ENCODE measurements at regions not wholly inside any gene's neighbourhood (a gene's known extent, or its start where the extent isn't known, plus 50 kb on each side); places are given as distances from the start of the nearest gene placed in this dataset.

DNA sequence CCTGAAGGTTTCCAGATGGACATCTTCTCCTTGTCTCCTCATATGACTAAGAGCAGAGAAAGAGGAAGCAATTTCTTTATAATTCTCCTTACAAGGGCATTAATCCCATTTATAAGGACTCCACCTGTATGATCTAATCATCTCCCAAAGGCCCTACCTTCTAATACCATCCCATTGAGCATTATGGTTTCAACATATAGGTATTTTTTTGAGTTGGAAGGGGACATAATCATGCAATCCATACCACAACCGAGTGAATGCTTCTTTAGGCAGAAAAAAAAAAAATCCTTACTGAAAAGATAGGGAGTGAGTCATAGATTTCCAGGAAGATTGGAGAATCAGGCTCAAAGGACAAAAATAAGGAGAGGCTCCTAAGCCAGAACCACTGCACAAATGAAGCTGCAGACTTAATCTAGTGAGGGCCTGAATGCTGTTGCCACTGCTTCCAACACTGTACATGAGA, 312.5 kb upstream of the HS3ST1 start:
- Histone ChIP-seq H3K27ac (ENCODE audit: low read depth in 1 of 3, low read length in 2 of 3) (peak overlapping the region in 1 of 3 donors; percentile 32), H3K36me3 (ENCODE audit: control insufficient read depth in 3 of 3, insufficient read depth in 2 of 3, low read depth in 1 of 3, low read length in 3 of 3) (peaks cover 0 to 3% (median 0%) of the 10 kb centered on the region in 3 donors), H3K27me3 (ENCODE audit: control insufficient read depth in 3 of 3, insufficient read depth in 3 of 3, low read length in 3 of 3) (no peaks in the 10 kb centered on the region), H3K9me3 (ENCODE audit: control insufficient read depth in 2 of 2, insufficient read depth in 1 of 2, low read depth in 1 of 2, low read length in 1 of 2) (peaks cover 0 to 9% of the 10 kb centered on the region in 2 donors), H3K4me3 (ENCODE audit: low read depth in 1 of 3, low read length in 3 of 3) (no peak overlapping the region), H3K4me1 (ENCODE audit: control insufficient read depth in 3 of 3, insufficient read depth in 2 of 3, low read depth in 1 of 3, low read length in 2 of 3) (no peaks in the 10 kb centered on the region)
- no peak for FAIRE-seq
- WGBS, 3 donors: 12 to 34% (median 26%) methylated on average over 1 of the region's 1 CpG
- peak; percentile 18 to 61 for DNase-seq

DNA sequence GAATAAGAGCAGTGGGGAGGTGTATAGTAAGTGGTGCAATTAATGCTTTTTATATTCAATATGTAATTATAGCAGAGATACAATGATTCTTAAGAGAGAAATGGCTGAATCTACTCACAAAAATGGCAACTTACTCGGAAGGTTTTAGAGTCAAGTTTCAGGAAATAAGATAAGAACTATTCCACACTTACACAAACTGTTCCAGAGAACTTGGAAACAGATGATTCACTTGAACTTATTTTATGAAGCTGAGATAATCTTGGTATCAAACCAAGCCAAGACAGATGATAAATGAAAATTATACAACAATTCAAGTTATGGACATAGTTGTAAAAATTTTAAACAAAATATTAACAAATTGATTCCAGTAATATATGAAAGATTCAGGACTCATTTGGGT, 311.3 kb upstream of the HS3ST1 start:
- Histone ChIP-seq H3K36me3 (ENCODE audit: control insufficient read depth in 3 of 3, insufficient read depth in 2 of 3, low read depth in 1 of 3, low read length in 3 of 3) (peaks cover 0 to 3% (median 0%) of the 10 kb centered on the region in 3 donors), H3K27ac (ENCODE audit: low read depth in 1 of 3, low read length in 2 of 3) (no peak overlapping the region), H3K4me3 (ENCODE audit: low read depth in 1 of 3, low read length in 3 of 3) (no peak overlapping the region), H3K27me3 (ENCODE audit: control insufficient read depth in 3 of 3, insufficient read depth in 3 of 3, low read length in 3 of 3) (no peaks in the 10 kb centered on the region), H3K4me1 (ENCODE audit: control insufficient read depth in 3 of 3, insufficient read depth in 2 of 3, low read depth in 1 of 3, low read length in 2 of 3) (no peaks in the 10 kb centered on the region), H3K9me3 (ENCODE audit: control insufficient read depth in 2 of 2, insufficient read depth in 1 of 2, low read depth in 1 of 2, low read length in 1 of 2) (peaks cover 0 to 9% of the 10 kb centered on the region in 2 donors)
- peak in 1 of 2 donors; percentile 42 for DNase-seq
- peak; percentile 41 for FAIRE-seq
- 23 to 35% (median 31%) methylated on average over 1 of the region's 1 CpG for WGBS, 3 donors

DNA sequence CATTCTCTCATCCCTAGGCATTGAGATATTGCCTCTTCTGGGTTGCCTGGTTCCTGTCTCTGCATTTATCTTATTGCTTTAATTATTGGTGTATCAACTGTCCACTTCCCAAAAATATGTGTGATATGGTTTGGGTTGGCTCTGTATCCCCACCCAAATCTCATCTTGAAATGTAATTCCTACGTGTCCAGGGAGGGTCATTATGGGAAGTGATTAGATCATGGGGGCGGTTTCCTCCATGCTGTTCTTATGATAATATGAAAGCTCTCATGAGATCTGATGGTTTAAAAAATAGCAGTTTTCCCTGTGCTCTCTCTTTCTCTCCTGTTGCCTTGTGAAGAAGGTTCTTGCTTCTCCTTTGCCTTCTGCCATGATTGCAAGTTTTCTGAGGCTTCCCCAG, 308.3 kb upstream of the HS3ST1 start:
- Histone ChIP-seq H3K36me3 (ENCODE audit: control insufficient read depth in 3 of 3, insufficient read depth in 2 of 3, low read depth in 1 of 3, low read length in 3 of 3) (peaks cover 0 to 3% (median 0%) of the 10 kb centered on the region in 3 donors), H3K4me3 (ENCODE audit: low read depth in 1 of 3, low read length in 3 of 3) (no peak overlapping the region), H3K4me1 (ENCODE audit: control insufficient read depth in 3 of 3, insufficient read depth in 2 of 3, low read depth in 1 of 3, low read length in 2 of 3) (peaks cover 0 to 5% (median 2%) of the 10 kb centered on the region in 3 donors), H3K9me3 (ENCODE audit: control insufficient read depth in 2 of 2, insufficient read depth in 1 of 2, low read depth in 1 of 2, low read length in 1 of 2) (peaks cover 0 to 9% of the 10 kb centered on the region in 2 donors), H3K27ac (ENCODE audit: low read depth in 1 of 3, low read length in 2 of 3) (no peak overlapping the region), H3K27me3 (ENCODE audit: control insufficient read depth in 3 of 3, insufficient read depth in 3 of 3, low read length in 3 of 3) (no peaks in the 10 kb centered on the region)
- 83 to 97% (median 91%) methylated on average over 2 of the region's 2 CpGs for WGBS, 3 donors
- FAIRE-seq: no peak
- no peak for DNase-seq

DNA sequence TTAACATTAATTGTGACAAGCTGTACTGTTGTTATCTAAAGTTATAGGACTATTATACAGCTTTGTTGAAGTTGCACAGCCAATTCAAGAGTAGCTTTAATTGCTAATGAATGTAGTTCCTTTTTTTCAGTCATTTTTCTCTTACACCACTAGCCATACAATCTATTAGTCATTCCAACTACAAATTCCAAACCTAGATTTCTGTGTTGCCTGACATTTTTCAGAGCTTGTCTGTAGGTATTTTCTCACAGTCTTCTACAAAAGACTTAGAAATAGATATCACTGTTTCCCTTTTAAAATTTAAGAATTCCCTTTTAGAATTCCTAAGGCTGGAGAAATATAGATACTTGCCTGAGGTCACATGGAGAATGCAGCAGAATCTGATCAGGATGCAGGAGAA, 307.0 kb upstream of the HS3ST1 start:
- no peaks in the 10 kb centered on the region for H3K27me3 ChIP-seq (ENCODE audit: control insufficient read depth in 3 of 3, insufficient read depth in 3 of 3, low read length in 3 of 3)
- peaks cover 0 to 3% (median 0%) of the 10 kb centered on the region in 3 donors for H3K36me3 ChIP-seq (ENCODE audit: control insufficient read depth in 3 of 3, insufficient read depth in 2 of 3, low read depth in 1 of 3, low read length in 3 of 3)
- DNase-seq (peak in 1 of 2 donors; percentile 57), FAIRE-seq (no peak)
- H3K4me3 ChIP-seq (ENCODE audit: low read depth in 1 of 3, low read length in 3 of 3): no peak overlapping the region
- H3K9me3 ChIP-seq (ENCODE audit: control insufficient read depth in 2 of 2, insufficient read depth in 1 of 2, low read depth in 1 of 2, low read length in 1 of 2): peaks cover 0 to 9% of the 10 kb centered on the region in 2 donors
- H3K4me1 ChIP-seq (ENCODE audit: control insufficient read depth in 3 of 3, insufficient read depth in 2 of 3, low read depth in 1 of 3, low read length in 2 of 3): peaks cover 1 to 5% (median 3%) of the 10 kb centered on the region in 3 donors
- no peak overlapping the region for H3K27ac ChIP-seq (ENCODE audit: low read depth in 1 of 3, low read length in 2 of 3)

DNA sequence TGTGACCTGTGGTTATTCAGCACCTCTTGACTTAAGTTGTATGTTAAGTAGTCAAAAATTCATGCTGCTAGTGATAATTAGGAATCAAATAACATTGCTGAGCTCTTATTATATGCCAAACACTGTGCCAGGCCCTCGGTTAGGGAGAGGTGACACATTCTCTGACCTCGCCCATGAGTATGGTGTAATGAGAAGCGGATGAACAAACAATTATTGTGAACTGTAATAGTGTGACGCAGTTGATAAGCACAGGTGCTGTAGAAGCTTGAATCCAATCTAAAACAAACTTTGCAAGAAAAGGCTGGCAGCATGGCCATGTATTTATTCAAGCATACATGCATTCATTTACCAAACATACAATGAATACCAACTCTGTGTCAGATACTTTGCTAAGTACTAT, 303.5 kb upstream of the HS3ST1 start:
- peak; percentile 45 to 90 for DNase-seq

DNA sequence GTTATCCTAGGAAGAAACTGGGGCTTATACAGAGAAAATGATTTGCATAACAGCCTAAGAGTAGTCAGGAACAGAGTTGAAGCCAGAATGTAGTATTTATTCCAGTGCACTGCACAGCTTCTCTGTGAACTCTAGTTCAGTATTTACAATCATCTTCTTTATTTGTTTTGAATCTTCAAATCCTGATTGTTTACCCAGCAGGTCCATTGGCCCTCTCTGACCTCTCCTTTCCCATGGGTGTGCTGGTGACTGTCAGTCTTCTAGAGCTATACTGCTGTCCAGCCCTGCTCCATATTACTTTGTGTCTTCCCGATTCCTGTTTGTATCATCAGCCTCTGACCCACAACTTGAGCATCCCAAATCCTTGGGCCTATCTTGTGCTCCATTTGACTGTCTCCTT, 301.9 kb upstream of the HS3ST1 start:
- no peaks in the 10 kb centered on the region for H3K9me3 ChIP-seq (ENCODE audit: control insufficient read depth in 2 of 2, insufficient read depth in 1 of 2, low read depth in 1 of 2, low read length in 1 of 2)
- H3K4me3 ChIP-seq (ENCODE audit: low read depth in 1 of 3, low read length in 3 of 3): no peak overlapping the region
- no peak for FAIRE-seq
- H3K27me3 ChIP-seq (ENCODE audit: control insufficient read depth in 3 of 3, insufficient read depth in 3 of 3, low read length in 3 of 3): no peaks in the 10 kb centered on the region
- peaks cover 3 to 11% (median 5%) of the 10 kb centered on the region in 3 donors for H3K4me1 ChIP-seq (ENCODE audit: control insufficient read depth in 3 of 3, insufficient read depth in 2 of 3, low read depth in 1 of 3, low read length in 2 of 3)
- no peak for DNase-seq
- 88 to 100% (median 96%) methylated on average over 1 of the region's 1 CpG for WGBS, 3 donors
- H3K36me3 ChIP-seq (ENCODE audit: control insufficient read depth in 3 of 3, insufficient read depth in 2 of 3, low read depth in 1 of 3, low read length in 3 of 3): no peaks in the 10 kb centered on the region
- peak overlapping the region in 1 of 3 donors; percentile 38 for H3K27ac ChIP-seq (ENCODE audit: low read depth in 1 of 3, low read length in 2 of 3)

More for the DNA sequence above, 303.5 kb upstream of the HS3ST1 start:
- Histone ChIP-seq H3K27ac (ENCODE audit: low read depth in 1 of 3, low read length in 2 of 3) (no peak overlapping the region), H3K9me3 (ENCODE audit: control insufficient read depth in 2 of 2, insufficient read depth in 1 of 2, low read depth in 1 of 2, low read length in 1 of 2) (no peaks in the 10 kb centered on the region), H3K4me3 (ENCODE audit: low read depth in 1 of 3, low read length in 3 of 3) (no peak overlapping the region), H3K4me1 (ENCODE audit: control insufficient read depth in 3 of 3, insufficient read depth in 2 of 3, low read depth in 1 of 3, low read length in 2 of 3) (peaks cover 3 to 11% (median 5%) of the 10 kb centered on the region in 3 donors), H3K36me3 (ENCODE audit: control insufficient read depth in 3 of 3, insufficient read depth in 2 of 3, low read depth in 1 of 3, low read length in 3 of 3) (no peaks in the 10 kb centered on the region), H3K27me3 (ENCODE audit: control insufficient read depth in 3 of 3, insufficient read depth in 3 of 3, low read length in 3 of 3) (no peaks in the 10 kb centered on the region)
- no peak for FAIRE-seq
- 14 to 65% (median 35%) methylated on average over 4 of the region's 4 CpGs for WGBS, 3 donors

DNA sequence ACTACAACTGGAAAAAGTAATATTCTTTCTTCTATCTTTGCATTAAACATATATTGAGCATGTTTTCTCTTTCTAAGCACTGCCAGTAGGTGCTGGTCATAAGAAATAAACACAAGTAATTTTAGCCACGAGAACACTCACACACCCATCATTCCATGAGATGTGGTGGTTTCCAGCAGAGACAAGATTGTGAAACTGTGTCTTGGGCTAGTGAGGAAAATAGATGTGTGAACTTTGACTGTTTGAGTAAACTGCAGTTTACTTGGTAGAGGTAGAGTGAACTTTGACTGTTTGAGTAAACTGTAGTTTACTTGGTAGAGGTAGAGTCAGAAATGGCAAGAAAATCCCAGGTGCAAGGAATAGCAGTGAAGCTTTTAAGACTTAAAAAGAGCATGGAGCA, 300.9 kb upstream of the HS3ST1 start:
- no peaks in the 10 kb centered on the region for H3K27me3 ChIP-seq (ENCODE audit: control insufficient read depth in 3 of 3, insufficient read depth in 3 of 3, low read length in 3 of 3)
- peak; percentile 15 for FAIRE-seq
- H3K4me3 ChIP-seq (ENCODE audit: low read depth in 1 of 3, low read length in 3 of 3): no peak overlapping the region
- WGBS, 3 donors: 13 to 41% (median 19%) methylated on average over 1 of the region's 1 CpG
- peak; percentile 72 to 87 for DNase-seq
- H3K4me1 ChIP-seq (ENCODE audit: control insufficient read depth in 3 of 3, insufficient read depth in 2 of 3, low read depth in 1 of 3, low read length in 2 of 3): peaks cover 3 to 11% (median 5%) of the 10 kb centered on the region in 3 donors
- no peaks in the 10 kb centered on the region for H3K36me3 ChIP-seq (ENCODE audit: control insufficient read depth in 3 of 3, insufficient read depth in 2 of 3, low read depth in 1 of 3, low read length in 3 of 3)
- no peaks in the 10 kb centered on the region for H3K9me3 ChIP-seq (ENCODE audit: control insufficient read depth in 2 of 2, insufficient read depth in 1 of 2, low read depth in 1 of 2, low read length in 1 of 2)
- H3K27ac ChIP-seq (ENCODE audit: low read depth in 1 of 3, low read length in 2 of 3): peak overlapping the region in 2 of 3 donors; percentile 14 to 64

DNA sequence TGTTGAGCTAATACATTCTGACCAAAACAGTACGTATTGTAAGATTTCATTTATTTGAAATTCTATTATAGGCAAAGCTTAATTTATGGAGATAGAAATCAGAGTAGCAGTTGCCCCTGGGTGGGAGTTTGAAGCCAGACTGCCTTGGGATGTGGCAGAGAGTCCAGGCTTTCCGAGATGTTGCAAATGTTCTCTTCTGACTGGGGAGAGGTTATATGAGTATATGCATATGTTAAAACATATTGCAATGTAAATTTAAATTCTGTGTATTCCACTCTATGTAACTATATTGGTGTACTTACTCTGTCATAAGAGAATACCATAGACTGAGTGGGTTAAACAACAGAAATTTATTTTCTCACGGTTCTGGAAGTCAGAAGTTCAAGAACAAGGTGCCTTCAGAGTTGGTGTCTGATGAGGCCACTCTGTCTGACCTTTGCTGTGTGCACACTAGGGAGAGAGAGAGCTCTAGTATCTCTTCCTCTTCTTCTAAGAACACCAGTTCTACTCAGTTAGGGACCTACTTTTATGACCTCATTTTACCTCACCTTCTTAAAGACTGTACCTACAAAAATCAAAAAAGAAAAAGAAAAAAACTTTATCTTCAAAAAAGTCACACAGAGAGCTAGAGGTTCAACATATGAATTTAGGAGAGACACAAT, 299.3 kb upstream of the HS3ST1 start:
- no peak overlapping the region for H3K27ac ChIP-seq (ENCODE audit: low read depth in 1 of 3, low read length in 2 of 3)
- DNase-seq (no peak), FAIRE-seq (no peak)
- H3K9me3 ChIP-seq (ENCODE audit: control insufficient read depth in 2 of 2, insufficient read depth in 1 of 2, low read depth in 1 of 2, low read length in 1 of 2): no peaks in the 10 kb centered on the region
- no peaks in the 10 kb centered on the region for H3K36me3 ChIP-seq (ENCODE audit: control insufficient read depth in 3 of 3, insufficient read depth in 2 of 3, low read depth in 1 of 3, low read length in 3 of 3)
- 76 to 81% (median 79%) methylated on average over 3 of the region's 3 CpGs for WGBS, 3 donors
- H3K4me1 ChIP-seq (ENCODE audit: control insufficient read depth in 3 of 3, insufficient read depth in 2 of 3, low read depth in 1 of 3, low read length in 2 of 3): peaks cover 3 to 10% (median 5%) of the 10 kb centered on the region in 3 donors
- H3K4me3 ChIP-seq (ENCODE audit: low read depth in 1 of 3, low read length in 3 of 3): no peak overlapping the region
- H3K27me3 ChIP-seq (ENCODE audit: control insufficient read depth in 3 of 3, insufficient read depth in 3 of 3, low read length in 3 of 3): no peaks in the 10 kb centered on the region

DNA sequence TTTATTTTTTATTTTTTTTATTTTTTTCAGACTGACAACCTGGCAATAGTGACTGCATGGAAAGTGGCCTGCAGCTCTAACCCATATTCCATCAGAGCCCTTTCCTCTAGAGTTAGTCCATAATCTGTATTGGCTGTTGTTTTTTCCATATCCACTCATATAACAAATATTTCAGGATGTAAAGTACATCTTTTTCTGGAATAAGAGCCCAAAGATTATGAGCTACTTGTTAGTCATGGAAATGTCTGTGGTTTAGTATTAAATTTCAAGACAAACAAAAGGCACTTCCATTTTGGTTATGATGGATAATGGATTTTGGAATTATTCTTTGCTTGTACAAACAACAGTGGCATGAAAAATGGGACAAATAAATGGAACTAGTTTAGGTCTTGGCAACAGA, 296.0 kb upstream of the HS3ST1 start:
- no peak overlapping the region for H3K4me3 ChIP-seq (ENCODE audit: low read depth in 1 of 3, low read length in 3 of 3)
- H3K9me3 ChIP-seq (ENCODE audit: control insufficient read depth in 2 of 2, insufficient read depth in 1 of 2, low read depth in 1 of 2, low read length in 1 of 2): no peaks in the 10 kb centered on the region
- no peak for FAIRE-seq
- H3K27ac ChIP-seq (ENCODE audit: low read depth in 1 of 3, low read length in 2 of 3): no peak overlapping the region
- DNase-seq: no peak
- peaks cover 0 to 9% (median 0%) of the 10 kb centered on the region in 3 donors for H3K4me1 ChIP-seq (ENCODE audit: control insufficient read depth in 3 of 3, insufficient read depth in 2 of 3, low read depth in 1 of 3, low read length in 2 of 3)
- no peaks in the 10 kb centered on the region for H3K27me3 ChIP-seq (ENCODE audit: control insufficient read depth in 3 of 3, insufficient read depth in 3 of 3, low read length in 3 of 3)
- no peaks in the 10 kb centered on the region for H3K36me3 ChIP-seq (ENCODE audit: control insufficient read depth in 3 of 3, insufficient read depth in 2 of 3, low read depth in 1 of 3, low read length in 3 of 3)

Data from small intestine (tissue), 7 donors.